HEK293 (cell line): ENCODE measurements at regions not wholly inside any gene's neighbourhood (a gene's known extent, or its start where the extent isn't known, plus 50 kb on each side); places are given as distances from the start of the nearest gene placed in this dataset.
"Not testable (repeated sequence)": the region's sequence is repeated elsewhere in the genome, so short reads cannot be mapped to it uniquely, and the experiment has no call there.

ENCODE experiments used
- CTCF ChIA-PET: fragments of 350-600 bp; formaldehyde crosslinking; extraction: SDS; loops from one replicate; lab custom pipeline; 2021; ENCODE audit warnings: antibody characterized with exemption; lab: Yijun Ruan, JAX
- POLR2A ChIA-PET: fragments of 300-600 bp; formaldehyde crosslinking; extraction: SDS; loops from one replicate; lab custom pipeline; 2020; ENCODE audit warnings: antibody characterized with exemption, inconsistent platforms; lab: Yijun Ruan, JAX
- H3K27ac ChIP-seq: fragments of 200-500 bp; sonication (Bioruptor generic); 2 replicates; pipeline ENCODE4 v1.5.1; 2014; ENCODE audit warnings: low read depth, low read length, control low read depth, inconsistent platforms; ENCODE audit errors: extremely low read depth
- H3K36me3 ChIP-seq, 2 experiments: fragments of 200-500 bp in 1 of 2; sonication (Bioruptor generic) in 1 of 2; 1 replicate in 1 of 2; 2 replicates in 1 of 2; pipeline ENCODE4 v1.5.1; 2014 to 2017; ENCODE audit warnings: inconsistent platforms in 2 of 2, low read length in 2 of 2; ENCODE audit not compliant: control insufficient read depth in 2 of 2, insufficient read depth in 1 of 2
- H3K4me1 ChIP-seq: fragments of 200-500 bp; sonication (Bioruptor generic); 2 replicates; pipeline ENCODE4 v1.5.1; 2014; ENCODE audit warnings: mild to moderate bottlenecking, low read length, inconsistent platforms; ENCODE audit not compliant: control insufficient read depth, insufficient read depth
- H3K4me3 ChIP-seq: 2 replicates; pipeline ENCODE4 v1.5.1; 2011; ENCODE audit warnings: low read depth, mild to moderate bottlenecking, control low read depth, low read length, moderate library complexity
- H3K9me3 ChIP-seq: fragments of 200-500 bp; sonication (Bioruptor generic); 2 replicates; pipeline ENCODE4 v1.5.1; 2014; ENCODE audit warnings: low read depth, low read length, inconsistent platforms; ENCODE audit not compliant: control insufficient read depth, insufficient read depth
- ELK4 ChIP-seq: IDR thresholded peaks from 2 replicates; pipeline ENCODE4 v1.6.1; 2011; ENCODE audit warnings: mild to moderate bottlenecking, low read depth, low read length, borderline replicate concordance
- GLIS2 ChIP-seq: fragments of 450-650 bp; formaldehyde crosslinking; IDR thresholded peaks from 2 replicates; pipeline ENCODE4 v1.5.1; 2016; ENCODE audit warnings: missing biosample characterization, missing genetic modification characterization
- INSM2 ChIP-seq: fragments of 450-650 bp; formaldehyde crosslinking; IDR thresholded peaks from 2 replicates; pipeline ENCODE4 v1.5.1; 2016; ENCODE audit warnings: missing biosample characterization, missing genetic modification characterization
- KLF1 ChIP-seq: fragments of 450-650 bp; formaldehyde crosslinking; IDR thresholded peaks from 2 replicates; pipeline ENCODE4 v1.5.1; 2016; ENCODE audit warnings: missing biosample characterization, missing genetic modification characterization
- MYNN ChIP-seq: fragments of 450-650 bp; formaldehyde crosslinking; IDR thresholded peaks from 2 replicates; pipeline ENCODE4 v1.5.1; 2016; ENCODE audit warnings: missing biosample characterization, missing genetic modification characterization, borderline replicate concordance
- SCRT1 ChIP-seq: fragments of 450-650 bp; formaldehyde crosslinking; IDR thresholded peaks from 2 replicates; pipeline ENCODE4 v1.5.1; 2016; ENCODE audit warnings: missing biosample characterization, missing genetic modification characterization, borderline replicate concordance
- SETDB1 ChIP-seq: IDR thresholded peaks from one replicate; pipeline ENCODE4 v1.6.1; 2017; ENCODE audit warnings: mild to moderate bottlenecking, low read length, moderate library complexity, mixed read lengths; ENCODE audit not compliant: insufficient read length
- ZBTB1 ChIP-seq: fragments of 450-650 bp; formaldehyde crosslinking; IDR thresholded peaks from 2 replicates; pipeline ENCODE4 v1.5.1; 2016; ENCODE audit warnings: missing biosample characterization, missing genetic modification characterization
- ZBTB44 ChIP-seq: fragments of 450-650 bp; IDR thresholded peaks from 2 replicates; pipeline ENCODE4 v1.5.1; 2018; ENCODE audit warnings: missing biosample characterization, mild to moderate bottlenecking, missing genetic modification characterization
- ZBTB49 ChIP-seq: fragments of 450-650 bp; formaldehyde crosslinking; IDR thresholded peaks from 2 replicates; pipeline ENCODE4 v1.5.1; 2016; ENCODE audit warnings: missing biosample characterization, missing genetic modification characterization, low read depth
- ZBTB8A ChIP-seq: fragments of 450-650 bp; formaldehyde crosslinking; IDR thresholded peaks from 2 replicates; pipeline ENCODE4 v1.5.1; 2016; ENCODE audit warnings: missing biosample characterization, missing genetic modification characterization
- ZEB2 ChIP-seq: fragments of 450-650 bp; formaldehyde crosslinking; IDR thresholded peaks from 2 replicates; pipeline ENCODE4 v1.5.1; 2016; ENCODE audit warnings: missing biosample characterization, missing genetic modification characterization
- ZFHX2 ChIP-seq: fragments of 450-650 bp; formaldehyde crosslinking; conservative IDR thresholded peaks from 2 replicates; pipeline ENCODE4 v1.5.1; 2016; ENCODE audit warnings: missing biosample characterization, missing genetic modification characterization
- ZIC2 ChIP-seq: fragments of 450-650 bp; formaldehyde crosslinking; IDR thresholded peaks from 2 replicates; pipeline ENCODE4 v1.5.1; 2016; ENCODE audit warnings: missing biosample characterization, missing genetic modification characterization
- ZNF16 ChIP-seq: fragments of 450-650 bp; formaldehyde crosslinking; IDR thresholded peaks from 2 replicates; pipeline ENCODE4 v1.5.1; 2016; ENCODE audit warnings: low read depth, missing biosample characterization, missing genetic modification characterization
- ZNF24 ChIP-seq: fragments of 450-650 bp; formaldehyde crosslinking; IDR thresholded peaks from 2 replicates; pipeline ENCODE4 v1.5.1; 2016; ENCODE audit warnings: missing biosample characterization, missing genetic modification characterization
- ZNF335 ChIP-seq: fragments of 450-650 bp; formaldehyde crosslinking; conservative IDR thresholded peaks from 2 replicates; pipeline ENCODE4 v1.5.1; 2016; ENCODE audit warnings: missing biosample characterization, missing genetic modification characterization
- ZNF530 ChIP-seq: fragments of 450-650 bp; formaldehyde crosslinking; IDR thresholded peaks from 2 replicates; pipeline ENCODE4 v1.5.1; 2016; ENCODE audit warnings: low read depth, missing biosample characterization, missing genetic modification characterization
- ZNF623 ChIP-seq: fragments of 450-650 bp; formaldehyde crosslinking; IDR thresholded peaks from 2 replicates; pipeline ENCODE4 v1.5.1; 2016; ENCODE audit warnings: missing biosample characterization, missing genetic modification characterization
- ZNF664 ChIP-seq: fragments of 450-650 bp; formaldehyde crosslinking; IDR thresholded peaks from 2 replicates; pipeline ENCODE4 v1.5.1; 2016; ENCODE audit warnings: missing biosample characterization, missing genetic modification characterization
- ZSCAN30 ChIP-seq: fragments of 450-650 bp; IDR thresholded peaks from 2 replicates; pipeline ENCODE4 v1.5.1; 2018; ENCODE audit warnings: missing biosample characterization, mild to moderate bottlenecking, missing genetic modification characterization, moderate library complexity
- ZSCAN5A ChIP-seq: fragments of 450-650 bp; formaldehyde crosslinking; IDR thresholded peaks from 2 replicates; pipeline ENCODE4 v1.5.1; 2016; ENCODE audit warnings: missing biosample characterization, missing genetic modification characterization

GRCh38 chrX:23514082-23514481 is 153.2 kb upstream of the PRDX4 start (continued):
- TF ChIP-seq ZNF335 (tag by site-specific recombination) (no peak), ZIC2 (no peak), ZNF623 (no peak), ZEB2 (tag by site-specific recombination) (no peak), ZSCAN5A (tag by site-specific recombination) (no peak), INSM2 (tag by site-specific recombination) (no peak)

GRCh38 chrX:23515028-23515427 is 152.3 kb upstream of the PRDX4 start:
- Histone ChIP-seq H3K36me3 (no peaks in the 10 kb centered on the region), H3K4me3 (no peak overlapping the region), H3K9me3 (no peaks in the 10 kb centered on the region), H3K4me1 (peaks cover 6% of the 10 kb centered on the region), H3K27ac (no peak overlapping the region)
- ChIA-PET POLR2A (no interaction called here), CTCF (no interaction called here)
- TF ChIP-seq ZBTB49 (tag by site-specific recombination) = no peak
- no peak for TF ChIP-seq ELK4
- TF ChIP-seq ZNF16 (tag by site-specific recombination) = no peak
- TF ChIP-seq ZBTB44 = no peak
- TF ChIP-seq MYNN (tag by site-specific recombination) = no peak
- no peak for TF ChIP-seq ZNF664 (tag by site-specific recombination)
- no peak for TF ChIP-seq ZBTB1 (tag by site-specific recombination)
- no peak for TF ChIP-seq KLF1 (tag by site-specific recombination)
- no peak for TF ChIP-seq ZFHX2 (tag by site-specific recombination)
- no peak for TF ChIP-seq SCRT1 (tag by site-specific recombination)
- no peak for TF ChIP-seq SETDB1
- no peak for TF ChIP-seq ZSCAN30 (tag by site-specific recombination)
- TF ChIP-seq ZBTB8A (tag by site-specific recombination) = no peak
- TF ChIP-seq GLIS2 (tag by site-specific recombination) = no peak
- TF ChIP-seq ZNF24 = no peak
- TF ChIP-seq ZNF530 = no peak

- H3K36me3 ChIP-seq, H3K27ac ChIP-seq, H3K9me3 ChIP-seq, POLR2A ChIA-PET, H3K4me1 ChIP-seq, H3K4me3 ChIP-seq, CTCF ChIA-PET: not testable (repeated sequence)
These were observed 144.2 kb upstream of the PRDX4 start for GRCh38 chrX:23523026-23523657.
